HG02623 (cell line): ENCODE measurements at regions not wholly inside any gene's neighbourhood (a gene's known extent, or its start where the extent isn't known, plus 50 kb on each side); places are given as distances from the start of the nearest gene placed in this dataset.

Experiments used
- ATAC-seq: cut with Tn5 transposase; IDR thresholded peaks from one replicate; pipeline ENCODE4 v1.9.1; 2021; ENCODE audit warnings: moderate library complexity; ENCODE audit not compliant: unreplicated experiment

- no peak for ATAC-seq
Measured at GRCh38 chr9:99282406-99282805, 60.3 kb downstream of the SEC61B start.

DNA sequence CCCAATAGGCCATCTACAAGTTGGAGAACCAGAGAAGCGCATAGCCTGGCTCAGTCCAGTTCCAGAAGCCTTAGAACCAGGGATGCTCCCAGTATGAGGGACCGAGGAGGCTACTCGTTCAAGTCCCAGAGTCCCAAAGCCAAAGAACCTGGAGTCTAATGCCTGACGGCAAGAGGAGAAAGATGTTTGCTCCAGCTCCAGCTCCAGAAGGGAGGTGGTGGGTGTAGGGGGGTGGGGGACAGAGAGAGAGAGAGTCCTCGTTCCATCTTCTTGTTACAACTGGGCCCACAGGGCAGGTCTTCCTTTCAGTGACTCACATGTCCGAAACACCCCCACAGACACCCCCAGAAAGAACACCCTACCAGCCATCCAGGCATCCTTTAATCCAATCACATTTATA is 63.9 kb downstream of the SEC61B start:
- ATAC-seq = no peak

- no peak for ATAC-seq
Measured at GRCh38 chr9:99286536-99286935, 64.5 kb downstream of the SEC61B start.

- no peak for ATAC-seq
Measured at GRCh38 chr9:99287641-99288040, 65.6 kb downstream of the SEC61B start.

DNA sequence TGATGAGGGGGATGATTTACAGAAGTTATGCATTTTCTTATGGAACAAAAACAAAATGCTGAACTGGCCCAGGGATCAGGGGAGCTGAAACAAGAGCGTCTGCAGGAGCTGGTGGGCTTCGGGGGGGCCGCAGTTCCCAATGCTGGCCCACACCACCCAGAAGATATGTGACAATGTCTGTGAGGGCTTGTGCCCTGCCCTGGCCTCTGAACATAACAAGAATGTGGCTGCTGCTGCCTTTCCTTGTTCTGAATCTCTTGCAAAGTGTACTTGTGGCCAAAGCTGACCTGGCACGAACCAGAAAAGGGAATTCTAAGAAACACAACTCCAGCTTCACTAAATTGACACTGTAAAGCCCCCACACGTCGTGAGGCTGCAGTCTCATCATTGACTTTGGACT is 66.7 kb downstream of the SEC61B start:
- ATAC-seq = no peak

- ATAC-seq = no peak
Measured at GRCh38 chr9:99294850-99295461, 72.9 kb downstream of the SEC61B start.

- no peak for ATAC-seq
Measured at GRCh38 chr9:99296291-99296951, 74.3 kb downstream of the SEC61B start.

DNA sequence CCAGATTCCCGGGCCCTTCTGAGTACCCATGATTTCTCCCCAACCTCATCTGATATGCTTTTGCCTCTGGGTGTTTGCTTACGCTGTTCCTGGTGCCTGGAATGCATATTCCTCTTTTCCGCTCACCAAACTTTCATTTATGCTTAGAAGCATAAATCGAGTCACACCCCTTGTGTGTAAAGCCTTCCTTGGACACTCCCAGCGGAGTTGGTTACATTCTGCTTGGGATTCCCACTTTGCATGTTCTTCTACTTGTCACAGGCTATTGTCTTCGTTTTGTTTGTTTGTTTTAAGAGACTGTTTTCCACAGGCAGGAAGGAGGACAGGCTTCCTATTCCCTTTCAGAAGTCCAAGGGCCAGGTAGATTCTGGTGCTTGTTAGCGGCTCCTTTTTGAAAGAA is 76.5 kb downstream of the SEC61B start:
- ATAC-seq = no peak

- ATAC-seq = no peak
Measured at GRCh38 chr9:99299211-99300102, 77.4 kb downstream of the SEC61B start.

- ATAC-seq = no peak
Measured at GRCh38 chr9:99300103-99300439, 78.0 kb downstream of the SEC61B start.

GRCh38 chr9:99300603-99301002 is 78.5 kb downstream of the SEC61B start:
- no peak for ATAC-seq

DNA sequence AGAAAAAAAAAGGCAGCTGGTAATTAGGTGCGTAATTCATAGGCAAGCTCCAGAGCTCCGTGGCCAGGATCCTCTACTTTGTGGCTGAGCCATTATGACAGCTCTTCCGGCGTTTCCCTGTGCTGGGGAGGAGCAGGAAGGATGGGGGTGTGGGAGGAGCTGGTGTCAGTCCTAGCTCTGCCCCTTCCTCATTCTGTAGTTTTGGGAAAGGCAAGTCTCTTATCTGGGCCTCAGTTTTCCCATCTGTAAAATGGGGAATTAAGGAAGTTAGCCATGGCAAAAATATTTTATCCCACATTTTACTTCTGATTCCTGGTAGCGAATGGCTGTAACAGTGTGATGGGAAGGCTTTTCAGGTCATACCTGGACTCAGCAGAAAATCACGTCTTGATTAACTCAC is 81.1 kb downstream of the SEC61B start:
- no peak for ATAC-seq

DNA sequence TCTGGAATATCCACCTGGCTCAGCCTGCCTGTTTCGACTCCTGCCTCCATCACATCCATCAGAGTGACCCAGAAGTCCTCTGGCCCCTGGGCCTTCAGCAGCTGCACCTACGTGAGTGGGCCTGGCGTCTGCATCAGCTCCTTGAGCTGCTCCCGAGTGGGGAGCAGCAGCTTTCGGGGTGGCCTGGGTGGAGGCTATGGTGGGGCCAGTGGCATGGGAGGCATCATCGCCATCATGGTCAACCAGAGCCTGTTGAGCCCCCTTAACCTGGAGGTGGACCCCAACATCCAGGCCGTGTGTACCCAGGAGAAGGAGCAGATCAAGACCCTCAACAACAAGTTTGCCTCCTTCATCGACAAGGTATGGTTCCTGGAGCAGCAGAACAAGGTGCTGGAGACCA is 83.0 kb downstream of the SEC61B start:
- ATAC-seq = no peak

DNA sequence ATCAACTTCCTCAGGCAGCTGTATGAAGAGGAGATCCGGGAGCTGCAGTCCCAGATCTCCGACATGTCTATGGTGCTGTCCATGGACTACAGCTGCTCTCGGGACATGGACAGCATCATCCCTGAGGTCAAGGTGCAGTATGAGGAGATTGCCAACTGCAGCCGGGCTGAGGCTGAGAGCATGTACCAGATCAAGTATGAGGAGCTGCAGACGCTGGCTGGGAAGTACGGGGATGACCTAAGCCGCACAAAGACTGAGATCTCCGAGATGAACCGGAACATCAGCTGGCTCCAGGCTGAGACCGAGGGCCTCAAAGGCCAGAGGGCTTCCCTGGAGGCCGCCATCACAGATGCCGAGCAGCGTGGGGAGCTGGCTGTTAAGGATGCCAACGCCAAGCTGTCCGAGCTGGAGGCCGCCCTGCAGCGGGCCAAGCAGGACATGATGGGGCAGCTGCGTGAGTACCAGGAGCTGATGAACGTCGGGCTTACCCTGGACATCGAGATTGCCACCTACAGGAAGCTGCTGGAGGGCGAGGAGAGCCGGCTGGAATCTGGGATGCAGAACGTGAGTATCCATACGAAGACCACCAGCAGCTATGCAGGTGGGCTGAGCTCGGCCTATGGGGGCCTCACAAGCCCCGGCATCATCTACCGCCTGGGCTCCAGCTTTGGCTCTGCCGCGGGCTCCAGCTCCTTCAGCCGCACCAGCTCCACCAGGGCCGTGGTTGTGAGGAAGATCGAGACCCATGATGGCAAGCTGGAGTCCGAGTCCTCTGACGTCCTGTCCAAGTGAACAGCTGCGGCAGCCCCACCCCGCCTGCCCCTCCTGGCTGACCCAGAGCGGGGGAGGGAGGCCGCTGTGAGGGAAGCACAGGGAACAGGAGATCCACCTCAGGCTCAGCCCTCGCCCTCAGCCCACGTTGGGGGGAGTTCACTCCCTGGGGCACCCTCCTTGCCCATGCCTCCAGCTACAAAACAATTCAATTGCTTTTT is 84.0 kb downstream of the SEC61B start:
- ATAC-seq = no peak

DNA sequence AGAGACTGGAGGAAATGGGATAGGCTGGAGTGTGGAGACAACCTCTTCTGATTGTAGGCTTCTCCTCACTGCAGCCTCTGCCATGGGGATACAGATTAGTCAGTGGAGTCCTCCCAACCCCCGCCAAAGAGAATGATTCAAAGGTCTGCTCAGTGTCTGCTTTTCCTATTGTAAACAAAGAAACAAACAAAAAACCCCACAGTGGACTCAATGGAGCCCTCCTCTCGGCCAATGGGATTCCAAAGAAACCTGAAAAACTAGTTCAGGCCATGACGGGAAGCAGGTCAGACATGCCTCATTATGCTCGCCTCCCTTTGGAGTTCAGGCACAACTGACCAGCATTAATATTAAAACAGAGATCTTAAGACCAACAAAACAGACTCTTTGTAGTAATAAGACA is 85.8 kb downstream of the SEC61B start:
- no peak for ATAC-seq

- ATAC-seq = no peak
Measured at GRCh38 chr9:99309141-99309939, 87.3 kb downstream of the SEC61B start.

DNA sequence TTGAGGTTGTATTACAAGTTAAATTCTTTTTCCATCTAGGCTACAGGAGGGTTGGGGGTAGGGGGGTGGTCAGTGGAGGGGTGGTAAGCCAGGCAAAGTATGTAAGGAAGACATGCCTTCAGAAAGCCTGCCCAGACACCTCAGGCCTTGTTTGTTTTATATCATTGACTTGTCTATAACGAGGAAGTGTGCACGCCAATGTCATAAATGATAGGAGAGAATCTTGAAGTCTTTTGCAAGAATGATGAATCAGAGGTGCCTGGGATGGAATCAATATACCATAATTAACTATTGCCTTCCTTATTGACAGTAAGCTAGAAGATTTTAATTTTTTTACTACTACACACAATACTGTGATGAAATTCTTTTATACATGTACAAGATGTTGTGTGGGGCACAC is 90.7 kb downstream of the SEC61B start:
- ATAC-seq = no peak

- ATAC-seq = no peak
Measured at GRCh38 chr9:99319048-99319447, 97.0 kb downstream of the SEC61B start.

DNA sequence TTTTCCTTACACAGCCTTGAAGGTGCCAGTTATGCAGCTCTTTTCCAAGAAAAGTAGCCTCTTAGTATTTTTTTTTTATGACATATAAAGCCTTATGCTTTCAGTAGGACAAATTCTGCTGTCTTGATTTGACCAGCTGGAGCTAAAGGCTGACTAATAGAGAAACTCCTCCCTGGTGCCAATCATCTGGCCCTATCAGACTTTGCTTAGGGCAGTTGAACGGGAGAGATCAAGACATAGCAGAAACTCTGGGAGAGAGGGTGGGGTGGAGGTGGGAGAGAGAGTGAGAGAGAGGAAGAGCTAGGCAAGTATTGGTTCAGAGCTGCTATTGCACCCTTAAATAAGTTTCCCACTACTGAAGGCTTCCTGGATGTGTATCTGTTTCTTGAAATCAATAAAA is 100.2 kb downstream of the SEC61B start:
- ATAC-seq = no peak
